HEK293 (cell line): ENCODE measurements at regions not wholly inside any gene's neighbourhood (a gene's known extent, or its start where the extent isn't known, plus 50 kb on each side); places are given as distances from the start of the nearest gene placed in this dataset.

Experiments used
- CTCF ChIA-PET: fragments of 350-600 bp; formaldehyde crosslinking; extraction: SDS; loops from one replicate; lab custom pipeline; 2021; ENCODE audit warnings: antibody characterized with exemption; lab: Yijun Ruan, JAX
- POLR2A ChIA-PET: fragments of 300-600 bp; formaldehyde crosslinking; extraction: SDS; loops from one replicate; lab custom pipeline; 2020; ENCODE audit warnings: antibody characterized with exemption, inconsistent platforms; lab: Yijun Ruan, JAX
- H3K27ac ChIP-seq: fragments of 200-500 bp; sonication (Bioruptor generic); 2 replicates; pipeline ENCODE4 v1.5.1; 2014; ENCODE audit warnings: low read depth, low read length, control low read depth, inconsistent platforms; ENCODE audit errors: extremely low read depth
- H3K36me3 ChIP-seq, 2 experiments: fragments of 200-500 bp in 1 of 2; sonication (Bioruptor generic) in 1 of 2; 1 replicate in 1 of 2; 2 replicates in 1 of 2; pipeline ENCODE4 v1.5.1; 2014 to 2017; ENCODE audit warnings: inconsistent platforms in 2 of 2, low read length in 2 of 2; ENCODE audit not compliant: control insufficient read depth in 2 of 2, insufficient read depth in 1 of 2
- H3K4me1 ChIP-seq: fragments of 200-500 bp; sonication (Bioruptor generic); 2 replicates; pipeline ENCODE4 v1.5.1; 2014; ENCODE audit warnings: mild to moderate bottlenecking, low read length, inconsistent platforms; ENCODE audit not compliant: control insufficient read depth, insufficient read depth
- H3K4me3 ChIP-seq: 2 replicates; pipeline ENCODE4 v1.5.1; 2011; ENCODE audit warnings: low read depth, mild to moderate bottlenecking, control low read depth, low read length, moderate library complexity
- H3K9me3 ChIP-seq: fragments of 200-500 bp; sonication (Bioruptor generic); 2 replicates; pipeline ENCODE4 v1.5.1; 2014; ENCODE audit warnings: low read depth, low read length, inconsistent platforms; ENCODE audit not compliant: control insufficient read depth, insufficient read depth
- GLIS2 ChIP-seq: fragments of 450-650 bp; formaldehyde crosslinking; IDR thresholded peaks from 2 replicates; pipeline ENCODE4 v1.5.1; 2016; ENCODE audit warnings: missing biosample characterization, missing genetic modification characterization
- HIC1 ChIP-seq: fragments of 450-650 bp; formaldehyde crosslinking; IDR thresholded peaks from 2 replicates; pipeline ENCODE4 v1.5.1; 2016; ENCODE audit warnings: missing biosample characterization, missing genetic modification characterization
- PRDM6 ChIP-seq: fragments of 450-650 bp; formaldehyde crosslinking; IDR thresholded peaks from 2 replicates; pipeline ENCODE4 v1.5.1; 2017; ENCODE audit warnings: missing biosample characterization, missing genetic modification characterization
- REST ChIP-seq: fragments of 450-650 bp; formaldehyde crosslinking; IDR thresholded peaks from 2 replicates; pipeline ENCODE4 v1.5.1; 2016; ENCODE audit warnings: missing biosample characterization, missing genetic modification characterization
- SP2 ChIP-seq: fragments of 450-650 bp; formaldehyde crosslinking; IDR thresholded peaks from 2 replicates; pipeline ENCODE4 v1.5.1; 2016; ENCODE audit warnings: missing biosample characterization, missing genetic modification characterization
- ZBTB26 ChIP-seq: fragments of 450-650 bp; formaldehyde crosslinking; optimal IDR thresholded peaks from 2 replicates; pipeline ENCODE3; 2016; ENCODE audit warnings: missing biosample characterization, mild to moderate bottlenecking, missing genetic modification characterization
- ZFHX2 ChIP-seq: fragments of 450-650 bp; formaldehyde crosslinking; conservative IDR thresholded peaks from 2 replicates; pipeline ENCODE4 v1.5.1; 2016; ENCODE audit warnings: missing biosample characterization, missing genetic modification characterization
- ZNF140 ChIP-seq: fragments of 450-650 bp; formaldehyde crosslinking; IDR thresholded peaks from 2 replicates; pipeline ENCODE4 v1.5.1; 2016; ENCODE audit warnings: missing biosample characterization, missing genetic modification characterization
- ZNF335 ChIP-seq: fragments of 450-650 bp; formaldehyde crosslinking; conservative IDR thresholded peaks from 2 replicates; pipeline ENCODE4 v1.5.1; 2016; ENCODE audit warnings: missing biosample characterization, missing genetic modification characterization
- ZNF510 ChIP-seq: fragments of 450-650 bp; formaldehyde crosslinking; IDR thresholded peaks from 2 replicates; pipeline ENCODE4 v1.5.1; 2018; ENCODE audit warnings: mild to moderate bottlenecking, missing genetic modification characterization, missing biosample characterization; ENCODE audit not compliant: insufficient replicate concordance
- ZNF610 ChIP-seq: fragments of 450-650 bp; formaldehyde crosslinking; IDR thresholded peaks from 2 replicates; pipeline ENCODE4 v1.5.1; 2016; ENCODE audit warnings: missing biosample characterization, missing genetic modification characterization, borderline replicate concordance
- TF ChIP-seq, protein P1 (sequence below): fragments of 450-650 bp; IDR thresholded peaks from 2 replicates; pipeline ENCODE4 v1.5.1; 2018; ENCODE audit warnings: missing biosample characterization, mild to moderate bottlenecking, missing genetic modification characterization
- TF ChIP-seq, protein P2 (sequence below): fragments of 450-650 bp; formaldehyde crosslinking; IDR thresholded peaks from 2 replicates; pipeline ENCODE4 v1.5.1; 2016; ENCODE audit warnings: missing biosample characterization, missing genetic modification characterization, borderline replicate concordance

- H3K9me3 ChIP-seq, result no peaks in the 10 kb centered on the region
- ChIA-PET CTCF (interaction anchor here (0.6 kb wide), 1 partner anchor 8 kb away, joined by 3 read pairs; no protein-coding TSS in a partner anchor), POLR2A (interaction anchor here (1.2 kb wide), 1 partner anchor 8 kb away, joined by 3 read pairs; no protein-coding TSS in a partner anchor)
- no peaks in the 10 kb centered on the region for H3K36me3 ChIP-seq
- no peak overlapping the region for H3K27ac ChIP-seq
- H3K4me3 ChIP-seq, result peak overlapping the region; percentile 29
- TF ChIP-seq ZNF335 (tag by site-specific recombination) (peak; percentile 5; the same call in 1 of the 2 replicates), HIC1 (tag by site-specific recombination) (no peak), SP2 (tag by site-specific recombination) (peak; percentile 54), ZNF610 (peak; percentile 95; the same call in 1 of the 2 replicates), GLIS2 (tag by site-specific recombination) (peak; percentile 71; the same call in 1 of the 2 replicates), ZFHX2 (tag by site-specific recombination) (peak; percentile 4; the same call in 1 of the 2 replicates), ZBTB26 (peak; percentile 39), REST (tag by site-specific recombination) (peak; percentile 89), ZNF510 (tag by site-specific recombination) (no peak)
- TF ChIP-seq, protein P1, sequence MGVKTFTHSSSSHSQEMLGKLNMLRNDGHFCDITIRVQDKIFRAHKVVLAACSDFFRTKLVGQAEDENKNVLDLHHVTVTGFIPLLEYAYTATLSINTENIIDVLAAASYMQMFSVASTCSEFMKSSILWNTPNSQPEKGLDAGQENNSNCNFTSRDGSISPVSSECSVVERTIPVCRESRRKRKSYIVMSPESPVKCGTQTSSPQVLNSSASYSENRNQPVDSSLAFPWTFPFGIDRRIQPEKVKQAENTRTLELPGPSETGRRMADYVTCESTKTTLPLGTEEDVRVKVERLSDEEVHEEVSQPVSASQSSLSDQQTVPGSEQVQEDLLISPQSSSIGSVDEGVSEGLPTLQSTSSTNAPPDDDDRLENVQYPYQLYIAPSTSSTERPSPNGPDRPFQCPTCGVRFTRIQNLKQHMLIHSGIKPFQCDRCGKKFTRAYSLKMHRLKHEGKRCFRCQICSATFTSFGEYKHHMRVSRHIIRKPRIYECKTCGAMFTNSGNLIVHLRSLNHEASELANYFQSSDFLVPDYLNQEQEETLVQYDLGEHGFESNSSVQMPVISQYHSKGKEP (tag by site-specific recombination), result no peak
- H3K4me1 ChIP-seq, result no peaks in the 10 kb centered on the region; the same call in 1 of the 2 replicates
These were observed 104.1 kb upstream of the E2F8 start for GRCh38 chr11:19344661-19345518.

GRCh38 chr11:19342036-19342435, 101.3 kb upstream of the E2F8 start:
- Histone ChIP-seq H3K9me3 (no peaks in the 10 kb centered on the region), H3K36me3 (no peaks in the 10 kb centered on the region), H3K27ac (no peak overlapping the region), H3K4me1 (no peaks in the 10 kb centered on the region; the same call in 1 of the 2 replicates), H3K4me3 (no peak overlapping the region)
- CTCF ChIA-PET, result interaction anchor here (0.9 kb wide), 1 partner anchor 12 kb away, joined by 3 read pairs; no protein-coding TSS in a partner anchor
- POLR2A ChIA-PET, result no interaction called here
- no peak for TF ChIP-seq ZNF140
- TF ChIP-seq, protein P2, sequence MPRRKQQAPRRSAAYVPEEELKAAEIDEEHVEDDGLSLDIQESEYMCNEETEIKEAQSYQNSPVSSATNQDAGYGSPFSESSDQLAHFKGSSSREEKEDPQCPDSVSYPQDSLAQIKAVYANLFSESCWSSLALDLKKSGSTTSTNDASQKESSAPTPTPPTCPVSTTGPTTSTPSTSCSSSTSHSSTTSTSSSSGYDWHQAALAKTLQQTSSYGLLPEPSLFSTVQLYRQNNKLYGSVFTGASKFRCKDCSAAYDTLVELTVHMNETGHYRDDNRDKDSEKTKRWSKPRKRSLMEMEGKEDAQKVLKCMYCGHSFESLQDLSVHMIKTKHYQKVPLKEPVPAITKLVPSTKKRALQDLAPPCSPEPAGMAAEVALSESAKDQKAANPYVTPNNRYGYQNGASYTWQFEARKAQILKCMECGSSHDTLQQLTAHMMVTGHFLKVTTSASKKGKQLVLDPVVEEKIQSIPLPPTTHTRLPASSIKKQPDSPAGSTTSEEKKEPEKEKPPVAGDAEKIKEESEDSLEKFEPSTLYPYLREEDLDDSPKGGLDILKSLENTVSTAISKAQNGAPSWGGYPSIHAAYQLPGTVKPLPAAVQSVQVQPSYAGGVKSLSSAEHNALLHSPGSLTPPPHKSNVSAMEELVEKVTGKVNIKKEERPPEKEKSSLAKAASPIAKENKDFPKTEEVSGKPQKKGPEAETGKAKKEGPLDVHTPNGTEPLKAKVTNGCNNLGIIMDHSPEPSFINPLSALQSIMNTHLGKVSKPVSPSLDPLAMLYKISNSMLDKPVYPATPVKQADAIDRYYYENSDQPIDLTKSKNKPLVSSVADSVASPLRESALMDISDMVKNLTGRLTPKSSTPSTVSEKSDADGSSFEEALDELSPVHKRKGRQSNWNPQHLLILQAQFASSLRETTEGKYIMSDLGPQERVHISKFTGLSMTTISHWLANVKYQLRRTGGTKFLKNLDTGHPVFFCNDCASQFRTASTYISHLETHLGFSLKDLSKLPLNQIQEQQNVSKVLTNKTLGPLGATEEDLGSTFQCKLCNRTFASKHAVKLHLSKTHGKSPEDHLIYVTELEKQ (tag by site-specific recombination), result no peak
- no peak for TF ChIP-seq PRDM6 (tag by site-specific recombination)
- TF ChIP-seq, all 188 proteins: peak for 0
